GM19397 (cell line): ENCODE measurements at regions not wholly inside any gene's neighbourhood (a gene's known extent, or its start where the extent isn't known, plus 50 kb on each side); places are given as distances from the start of the nearest gene placed in this dataset.
A peak's percentile ranks its signal among the peaks of the same experiment; 100 is the strongest.
"Not testable (repeated sequence)": the region's sequence is repeated elsewhere in the genome, so short reads cannot be mapped to it uniquely, and the experiment has no call there.

Experiments used
- ATAC-seq: cut with Tn5 transposase; IDR thresholded peaks from one replicate; pipeline ENCODE4 v1.9.1; 2021; ENCODE audit warnings: mild to moderate bottlenecking, moderate library complexity; ENCODE audit not compliant: unreplicated experiment

- no peak for ATAC-seq
Observed at GRCh38 chr21:14757533-14758327, 211.6 kb upstream of the SAMSN1 start.

GRCh38 chr21:14755086-14755485 lies 209.0 kb upstream of the SAMSN1 start:
- ATAC-seq = no peak

- ATAC-seq = no peak
Observed at GRCh38 chr21:14754682-14755081, 208.6 kb upstream of the SAMSN1 start.

- ATAC-seq = no peak
Observed at GRCh38 chr21:14754259-14754604, 208.1 kb upstream of the SAMSN1 start.

- no peak for ATAC-seq
Observed at GRCh38 chr21:14753466-14754258, 207.5 kb upstream of the SAMSN1 start.

GRCh38 chr21:14753069-14753465 lies 207.0 kb upstream of the SAMSN1 start:
- ATAC-seq = no peak

- no peak for ATAC-seq
Observed at GRCh38 chr21:14752345-14752909, 206.3 kb upstream of the SAMSN1 start.

GRCh38 chr21:14751602-14752344 lies 205.7 kb upstream of the SAMSN1 start:
- ATAC-seq = no peak

GRCh38 chr21:14751011-14751410 lies 204.9 kb upstream of the SAMSN1 start:
- no peak for ATAC-seq

- no peak for ATAC-seq
Observed at GRCh38 chr21:14750041-14750440, 203.9 kb upstream of the SAMSN1 start.

GRCh38 chr21:14748662-14749061 lies 202.5 kb upstream of the SAMSN1 start:
- ATAC-seq = no peak

- ATAC-seq = no peak
Observed at GRCh38 chr21:14744368-14744767, 198.3 kb upstream of the SAMSN1 start.

- ATAC-seq = no peak
Observed at GRCh38 chr21:14742119-14742518, 196.0 kb upstream of the SAMSN1 start.

GRCh38 chr21:14741256-14741655 lies 195.1 kb upstream of the SAMSN1 start:
- ATAC-seq = no peak

- no peak for ATAC-seq
Observed at GRCh38 chr21:14740692-14741091, 194.6 kb upstream of the SAMSN1 start.

GRCh38 chr21:14740116-14740515 lies 194.0 kb upstream of the SAMSN1 start:
- no peak for ATAC-seq

- ATAC-seq = no peak
Observed at GRCh38 chr21:14739590-14739989, 193.5 kb upstream of the SAMSN1 start.

GRCh38 chr21:14738576-14738975 lies 192.5 kb upstream of the SAMSN1 start:
- ATAC-seq = not testable (repeated sequence)

GRCh38 chr21:14737922-14738321 lies 191.8 kb upstream of the SAMSN1 start:
- peak; percentile 53 for ATAC-seq

- ATAC-seq = no peak
Observed at GRCh38 chr21:14737284-14737691, 191.2 kb upstream of the SAMSN1 start.

GRCh38 chr21:14736672-14737071 lies 190.6 kb upstream of the SAMSN1 start:
- no peak for ATAC-seq
